ENCODE measurements at regions not wholly inside any gene's neighbourhood (a gene's known extent, or its start where the extent isn't known, plus 50 kb on each side); places are given as distances from the start of the nearest gene placed in this dataset.

DNA sequence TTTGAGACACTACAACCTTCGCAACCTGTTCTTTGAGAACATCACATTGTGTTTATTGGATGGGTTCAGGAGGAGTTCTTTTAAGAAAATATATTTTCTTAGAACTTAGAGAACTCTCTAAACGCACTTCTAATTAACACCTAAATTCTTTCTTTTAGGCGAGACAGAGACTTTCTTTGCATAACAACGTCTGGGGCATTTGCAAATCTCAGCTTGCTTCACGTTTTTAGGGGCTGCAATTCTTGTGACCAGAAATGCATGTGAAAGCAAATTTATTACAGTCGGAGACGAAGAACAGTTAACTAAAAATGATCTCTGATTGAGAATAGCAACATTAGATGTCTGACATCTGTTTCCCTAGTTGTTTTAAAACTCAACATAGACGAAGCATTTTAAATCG lies 568.3 kb upstream of the ZNF717 start:
- H3K4me3 Mint-ChIP-seq: no peak overlapping the region
- no peaks in the 10 kb centered on the region for H3K9me3 Mint-ChIP-seq
- no peak for TF ChIP-seq CTCF (IDR thresholded peaks at IDR 0.05; ENCODE audit: unreplicated experiment)
- DNase-seq (ENCODE audit: low spot score in 2 of 2, unreplicated experiment in 2 of 2): no peak
- no peak overlapping the region for H3K27ac Mint-ChIP-seq
- H3K36me3 Mint-ChIP-seq: no peaks in the 10 kb centered on the region
- H3K27me3 Mint-ChIP-seq (ENCODE audit: low read depth): no peaks in the 10 kb centered on the region
- H3K4me1 Mint-ChIP-seq: no peaks in the 10 kb centered on the region

DNA sequence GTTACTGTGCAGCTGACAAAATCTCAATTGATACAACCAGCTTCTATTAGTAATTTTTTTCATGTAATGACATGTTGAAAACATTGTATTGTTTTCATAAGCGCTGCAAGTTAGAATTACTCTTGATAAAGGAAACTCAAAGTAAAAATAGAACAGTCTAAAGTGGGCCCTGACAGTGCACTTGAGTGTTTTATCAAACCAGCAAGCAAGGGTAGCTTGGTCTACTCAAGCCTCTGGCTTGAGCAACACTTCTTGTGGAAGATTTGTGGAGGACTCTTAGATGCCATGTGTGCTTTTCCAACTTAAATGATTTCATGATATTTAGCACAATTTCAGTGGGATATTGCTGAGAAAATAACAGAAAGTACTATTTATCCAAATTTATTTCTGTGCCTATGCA lies 575.7 kb upstream of the ZNF717 start:
- Mint-ChIP-seq H3K27me3 (ENCODE audit: low read depth) (no peaks in the 10 kb centered on the region), H3K4me1 (peaks cover 11% of the 10 kb centered on the region), H3K36me3 (no peaks in the 10 kb centered on the region), H3K27ac (no peak overlapping the region), H3K9me3 (peaks cover 6% of the 10 kb centered on the region), H3K4me3 (no peak overlapping the region)
- TF ChIP-seq CTCF (IDR thresholded peaks at IDR 0.05; ENCODE audit: unreplicated experiment): no peak
- DNase-seq (ENCODE audit: low spot score in 2 of 2, unreplicated experiment in 2 of 2): no peak

- no peak for DNase-seq (ENCODE audit: low spot score in 2 of 2, unreplicated experiment in 2 of 2)
- Mint-ChIP-seq H3K27me3 (ENCODE audit: low read depth) (no peaks in the 10 kb centered on the region), H3K36me3 (no peaks in the 10 kb centered on the region), H3K9me3 (peaks cover 6% of the 10 kb centered on the region), H3K4me1 (peaks cover 12% of the 10 kb centered on the region), H3K27ac (no peak overlapping the region), H3K4me3 (no peak overlapping the region)
- TF ChIP-seq CTCF (IDR thresholded peaks at IDR 0.05; ENCODE audit: unreplicated experiment): no peak
Observed at GRCh38 chr3:76362643-76363042, 577.3 kb upstream of the ZNF717 start.

DNA sequence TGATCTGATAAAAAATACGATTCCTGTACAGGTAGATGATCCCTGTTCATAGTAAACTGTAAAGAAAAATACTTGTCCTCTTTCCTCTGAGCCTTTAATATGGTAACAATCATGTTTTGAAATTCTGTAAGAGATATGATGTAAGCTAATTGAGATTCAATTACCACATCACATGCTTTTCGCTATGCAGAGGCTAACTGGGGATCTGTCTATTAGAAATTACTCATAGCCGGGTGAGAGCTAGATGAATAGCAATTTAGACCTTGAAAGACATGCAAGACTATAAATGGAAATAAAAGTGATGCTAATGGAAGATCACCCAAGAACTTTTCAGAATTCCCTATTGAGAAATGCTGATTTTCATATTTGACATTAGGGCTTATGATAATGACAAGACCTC lies 579.9 kb upstream of the ZNF717 start:
- no peak for DNase-seq (ENCODE audit: low spot score in 2 of 2, unreplicated experiment in 2 of 2)
- H3K4me3 Mint-ChIP-seq: no peak overlapping the region
- H3K4me1 Mint-ChIP-seq: peaks cover 12% of the 10 kb centered on the region
- H3K9me3 Mint-ChIP-seq: no peaks in the 10 kb centered on the region
- no peaks in the 10 kb centered on the region for H3K36me3 Mint-ChIP-seq
- no peaks in the 10 kb centered on the region for H3K27me3 Mint-ChIP-seq (ENCODE audit: low read depth)
- no peak overlapping the region for H3K27ac Mint-ChIP-seq
- TF ChIP-seq CTCF (IDR thresholded peaks at IDR 0.05; ENCODE audit: unreplicated experiment): no peak

GRCh38 chr3:76367281-76367680 lies 581.9 kb upstream of the ZNF717 start:
- no peaks in the 10 kb centered on the region for H3K36me3 Mint-ChIP-seq
- H3K4me3 Mint-ChIP-seq: no peak overlapping the region
- no peaks in the 10 kb centered on the region for H3K27me3 Mint-ChIP-seq (ENCODE audit: low read depth)
- H3K4me1 Mint-ChIP-seq: peaks cover 12% of the 10 kb centered on the region
- no peak for TF ChIP-seq CTCF (IDR thresholded peaks at IDR 0.05; ENCODE audit: unreplicated experiment)
- no peaks in the 10 kb centered on the region for H3K9me3 Mint-ChIP-seq
- H3K27ac Mint-ChIP-seq: no peak overlapping the region
- no peak for DNase-seq (ENCODE audit: low spot score in 2 of 2, unreplicated experiment in 2 of 2)

GRCh38 chr3:76369170-76369569 lies 583.8 kb upstream of the ZNF717 start:
- H3K9me3 Mint-ChIP-seq: no peaks in the 10 kb centered on the region
- no peaks in the 10 kb centered on the region for H3K27me3 Mint-ChIP-seq (ENCODE audit: low read depth)
- TF ChIP-seq CTCF (IDR thresholded peaks at IDR 0.05; ENCODE audit: unreplicated experiment): no peak
- no peaks in the 10 kb centered on the region for H3K36me3 Mint-ChIP-seq
- H3K4me1 Mint-ChIP-seq: peaks cover 4% of the 10 kb centered on the region
- no peak overlapping the region for H3K27ac Mint-ChIP-seq
- H3K4me3 Mint-ChIP-seq: no peak overlapping the region
- no peak for DNase-seq (ENCODE audit: low spot score in 2 of 2, unreplicated experiment in 2 of 2)
